ENCODE measurements at regions not wholly inside any gene's neighbourhood (a gene's known extent, or its start where the extent isn't known, plus 50 kb on each side); places are given as distances from the start of the nearest gene placed in this dataset.

DNA sequence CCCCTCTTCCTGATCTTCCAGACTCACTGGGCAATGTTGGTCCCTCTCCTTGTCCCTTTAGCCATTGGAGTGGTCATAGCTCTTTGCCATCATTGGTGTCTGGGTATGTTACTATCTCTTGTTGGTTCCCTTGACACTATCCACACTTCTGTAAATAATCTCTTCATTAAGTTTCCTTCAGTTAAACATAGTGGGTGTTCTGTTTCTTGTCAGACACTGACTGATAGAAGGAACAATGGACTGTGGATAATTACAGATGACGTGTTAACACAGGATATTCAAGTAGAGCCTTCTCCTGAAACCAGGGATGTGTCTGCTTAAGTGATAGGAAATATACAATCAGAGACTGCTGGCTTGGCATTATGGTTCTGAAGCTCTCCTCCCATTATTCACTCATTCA lies 458.3 kb upstream of the USP24 start:
- H3K9me3 Mint-ChIP-seq: no peaks in the 10 kb centered on the region
- H3K4me1 Mint-ChIP-seq (ENCODE audit: low read depth): no peaks in the 10 kb centered on the region
- POLR2A ChIA-PET: no interaction called here
- no peak for DNase-seq
- no peaks in the 10 kb centered on the region for H3K27me3 Mint-ChIP-seq
- intact Hi-C loops (cut with micrococcal nuclease): no loop called here
- H3K27ac Mint-ChIP-seq: no peak overlapping the region
- H3K36me3 Mint-ChIP-seq: no peaks in the 10 kb centered on the region
- CTCF ChIA-PET: interaction anchor here (1.8 kb wide), 1 partner anchor 297 kb away, joined by 7 read pairs; no protein-coding TSS in a partner anchor
- no peak overlapping the region for H3K4me3 Mint-ChIP-seq

DNA sequence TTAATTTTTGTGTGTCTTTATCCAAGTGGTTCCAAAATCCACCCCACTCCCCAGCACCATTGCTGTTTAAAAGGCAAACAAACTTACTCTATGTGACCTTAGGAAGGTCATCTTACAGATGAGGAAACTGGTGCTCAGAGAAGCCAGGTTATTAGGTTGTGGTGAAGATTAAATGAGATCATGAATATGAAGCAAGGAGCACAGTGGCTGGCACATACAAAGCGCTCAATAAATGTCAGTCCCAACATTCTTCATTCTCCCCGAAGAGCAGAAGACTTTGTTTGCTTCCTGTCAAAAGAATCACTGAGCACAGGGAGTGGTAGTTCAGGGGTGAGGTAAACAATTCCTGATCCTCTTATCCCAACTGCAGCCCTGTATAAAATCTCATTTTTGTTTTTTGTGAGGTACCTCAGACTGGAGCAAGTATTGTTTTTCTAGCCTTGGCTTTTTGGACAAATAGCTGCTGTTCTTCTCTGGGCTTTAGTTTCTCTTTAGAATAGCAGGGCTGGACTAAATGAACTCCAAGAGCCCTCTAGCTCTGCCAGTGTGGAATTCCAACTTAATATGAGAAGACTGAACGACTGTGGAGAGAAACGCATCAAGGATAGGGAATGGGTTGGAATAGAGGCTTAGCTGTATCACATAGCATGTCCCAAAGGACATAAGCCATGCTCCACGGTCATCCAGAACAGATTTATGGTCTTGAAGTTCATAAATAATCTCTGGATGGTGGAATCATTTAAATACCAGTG lies 455.3 kb upstream of the USP24 start:
- no peak for DNase-seq
- Mint-ChIP-seq H3K9me3 (peaks cover 2% of the 10 kb centered on the region), H3K27ac (no peak overlapping the region), H3K36me3 (no peaks in the 10 kb centered on the region), H3K4me1 (ENCODE audit: low read depth) (no peaks in the 10 kb centered on the region), H3K4me3 (no peak overlapping the region), H3K27me3 (no peaks in the 10 kb centered on the region)
- POLR2A ChIA-PET: no interaction called here
- intact Hi-C loops (cut with micrococcal nuclease): no loop called here
- CTCF ChIA-PET: no interaction called here

DNA sequence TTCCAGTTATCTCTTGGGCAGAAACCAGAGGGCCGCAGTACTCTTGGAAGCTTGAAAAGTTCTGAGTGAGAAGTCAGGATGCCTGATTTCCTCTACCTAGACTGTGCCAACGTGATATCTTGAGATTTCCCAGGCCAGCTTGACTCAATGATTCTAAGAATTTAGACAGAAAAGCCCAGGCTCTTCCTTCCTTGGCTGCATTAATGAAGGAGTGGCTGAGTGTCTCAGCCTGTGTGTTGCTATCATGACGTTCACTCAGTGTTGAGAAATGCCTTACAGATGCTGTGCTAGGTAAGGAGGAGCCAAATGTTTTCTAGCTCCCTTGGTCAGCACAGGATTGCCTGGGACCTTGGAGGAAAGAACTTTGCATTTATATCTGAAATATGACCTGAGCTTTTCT lies 454.1 kb upstream of the USP24 start:
- intact Hi-C loops (cut with micrococcal nuclease): no loop called here
- Mint-ChIP-seq H3K4me1 (ENCODE audit: low read depth) (no peaks in the 10 kb centered on the region), H3K27ac (no peak overlapping the region), H3K27me3 (no peaks in the 10 kb centered on the region), H3K4me3 (no peak overlapping the region), H3K36me3 (no peaks in the 10 kb centered on the region), H3K9me3 (peaks cover 2% of the 10 kb centered on the region)
- POLR2A ChIA-PET: no interaction called here
- CTCF ChIA-PET: no interaction called here
- no peak for DNase-seq

DNA sequence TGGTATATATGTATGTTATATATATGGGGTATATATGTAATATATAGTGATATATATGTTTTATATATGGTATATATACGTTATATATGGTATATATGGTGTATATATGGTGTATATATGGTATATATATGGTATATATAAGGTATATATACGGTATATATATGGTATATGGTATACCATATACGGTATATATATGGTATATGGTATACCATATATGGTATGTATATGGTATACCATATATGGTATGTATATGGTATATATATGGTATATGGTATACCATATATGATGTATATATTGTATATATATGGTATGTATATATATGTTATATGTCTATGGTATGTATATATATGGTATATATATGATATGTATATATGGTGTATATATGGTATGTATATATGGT lies 447.7 kb upstream of the USP24 start:
- H3K4me3 Mint-ChIP-seq: no peak overlapping the region
- H3K27ac Mint-ChIP-seq: no peak overlapping the region
- ChIA-PET CTCF (no interaction called here), POLR2A (no interaction called here)
- H3K27me3 Mint-ChIP-seq: no peaks in the 10 kb centered on the region
- H3K36me3 Mint-ChIP-seq: no peaks in the 10 kb centered on the region
- H3K9me3 Mint-ChIP-seq: peaks cover 2% of the 10 kb centered on the region
- intact Hi-C loops (cut with micrococcal nuclease): no loop called here
- DNase-seq: no peak
- no peaks in the 10 kb centered on the region for H3K4me1 Mint-ChIP-seq (ENCODE audit: low read depth)

DNA sequence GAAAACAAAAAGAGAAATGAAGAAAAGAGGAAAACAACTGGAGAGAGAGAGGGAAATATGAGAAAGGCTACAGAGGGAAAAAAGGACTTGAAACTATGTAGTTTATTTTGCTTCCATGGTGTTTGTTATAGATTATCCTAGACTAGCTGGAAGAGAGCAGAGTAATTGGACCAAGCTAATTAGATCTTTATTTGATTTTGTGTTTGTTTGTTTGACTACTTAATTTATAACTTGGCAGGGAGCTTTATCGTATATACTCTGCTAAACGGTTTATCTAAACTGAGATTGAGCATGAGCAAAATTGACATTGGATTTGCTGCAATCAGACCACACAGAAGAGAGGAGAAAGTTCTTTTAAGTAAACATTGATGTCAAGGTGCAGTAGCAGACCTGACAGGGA lies 443.8 kb upstream of the USP24 start:
- Mint-ChIP-seq H3K4me1 (ENCODE audit: low read depth) (no peaks in the 10 kb centered on the region), H3K36me3 (no peaks in the 10 kb centered on the region), H3K4me3 (no peak overlapping the region), H3K27me3 (peaks cover 2% of the 10 kb centered on the region), H3K27ac (no peak overlapping the region), H3K9me3 (no peaks in the 10 kb centered on the region)
- DNase-seq: no peak
- ChIA-PET POLR2A (no interaction called here), CTCF (no interaction called here)
- intact Hi-C loops (cut with micrococcal nuclease): no loop called here

DNA sequence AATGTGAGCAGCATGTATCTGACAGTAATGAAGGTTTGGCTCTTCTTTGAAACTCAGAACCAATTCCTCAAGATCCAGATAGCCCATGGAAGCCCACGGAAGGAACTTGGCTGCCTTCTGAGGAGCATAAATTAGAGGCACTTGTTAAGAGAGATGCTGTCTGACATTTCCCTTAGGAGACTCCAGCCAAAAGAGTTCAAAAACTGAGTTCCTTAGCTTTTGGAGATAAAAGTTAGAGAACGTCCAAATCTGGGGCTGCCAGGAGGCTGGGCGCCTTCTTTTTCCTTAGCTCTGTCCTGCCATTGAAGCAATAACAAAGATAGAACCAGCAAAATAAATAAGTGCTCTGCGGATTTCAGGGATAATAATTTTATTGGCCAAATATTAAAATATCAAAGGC lies 439.6 kb upstream of the USP24 start:
- no peak for DNase-seq
- Mint-ChIP-seq H3K4me1 (ENCODE audit: low read depth) (no peaks in the 10 kb centered on the region), H3K27ac (no peak overlapping the region), H3K36me3 (no peaks in the 10 kb centered on the region), H3K9me3 (no peaks in the 10 kb centered on the region), H3K4me3 (no peak overlapping the region), H3K27me3 (peaks cover 2% of the 10 kb centered on the region)
- intact Hi-C loops (cut with micrococcal nuclease): no loop called here
- CTCF ChIA-PET: interaction anchor here (0.6 kb wide), 1 partner anchor 1163 kb away, joined by 3 read pairs; no protein-coding TSS in a partner anchor
- POLR2A ChIA-PET: no interaction called here

DNA sequence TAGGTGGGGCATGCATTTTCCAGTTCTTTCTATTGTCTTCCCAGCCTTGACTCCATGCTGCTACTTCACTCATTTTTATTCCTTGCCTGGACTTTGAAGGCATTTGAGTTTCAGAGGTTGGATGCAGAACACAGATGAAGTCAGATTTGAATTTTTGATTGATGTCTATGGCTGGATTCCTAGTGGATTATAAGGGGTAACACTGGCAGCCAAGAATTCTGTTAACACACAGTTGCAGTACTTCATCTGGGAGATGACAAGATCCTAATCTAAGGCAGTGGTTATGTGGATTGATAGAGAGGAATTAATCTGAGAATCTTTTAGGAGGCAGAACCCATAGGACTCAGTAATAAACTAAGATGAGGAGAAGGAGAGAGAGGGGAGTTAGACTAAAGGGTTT lies 439.0 kb upstream of the USP24 start:
- H3K36me3 Mint-ChIP-seq: no peaks in the 10 kb centered on the region
- intact Hi-C loops (cut with micrococcal nuclease): no loop called here
- no peaks in the 10 kb centered on the region for H3K4me1 Mint-ChIP-seq (ENCODE audit: low read depth)
- ChIA-PET POLR2A (no interaction called here), CTCF (interaction anchor here (0.6 kb wide), 1 partner anchor 1163 kb away, joined by 3 read pairs; no protein-coding TSS in a partner anchor)
- H3K27me3 Mint-ChIP-seq: peaks cover 2% of the 10 kb centered on the region
- no peak overlapping the region for H3K4me3 Mint-ChIP-seq
- no peak overlapping the region for H3K27ac Mint-ChIP-seq
- no peaks in the 10 kb centered on the region for H3K9me3 Mint-ChIP-seq
- no peak for DNase-seq

DNA sequence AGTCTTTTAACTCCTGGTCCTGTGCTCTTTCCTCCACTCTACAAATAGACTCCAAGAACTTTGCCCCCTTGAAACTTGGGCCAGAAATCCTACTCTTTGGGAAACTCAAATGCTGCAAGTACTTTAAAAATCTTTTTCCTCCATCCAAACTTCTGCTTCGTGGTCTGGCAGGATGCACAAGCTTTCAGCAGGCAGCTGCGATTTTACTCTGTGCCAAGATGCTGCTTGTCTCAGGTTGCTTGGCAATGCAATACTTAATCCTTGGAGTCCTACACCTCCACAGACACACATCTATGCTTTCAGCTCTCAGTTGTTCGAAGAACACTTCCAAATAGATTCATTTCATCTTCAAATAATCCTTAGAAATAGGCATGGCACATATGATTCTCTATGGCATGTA lies 435.3 kb upstream of the USP24 start:
- POLR2A ChIA-PET: no interaction called here

DNA sequence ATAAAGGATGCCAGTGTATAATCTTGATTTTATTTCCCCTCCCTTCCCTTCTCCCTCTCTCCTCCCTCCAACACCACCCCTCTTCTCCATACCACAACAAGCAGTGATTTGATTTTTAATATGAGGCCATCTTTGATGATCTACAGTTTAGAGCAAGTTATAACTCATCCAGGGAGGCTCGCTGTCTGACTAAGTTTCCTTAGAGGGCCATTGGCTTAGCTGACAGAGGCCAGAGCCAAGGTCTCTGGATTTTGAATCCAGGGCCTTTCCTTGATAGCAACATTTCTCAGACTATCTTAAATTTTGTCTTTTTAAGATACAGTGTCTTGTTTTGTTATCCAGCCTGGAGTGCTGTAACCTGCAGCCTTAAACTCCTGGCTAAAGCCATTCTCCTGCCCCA lies 431.0 kb upstream of the USP24 start:
- Mint-ChIP-seq H3K4me3 (no peak overlapping the region), H3K4me1 (ENCODE audit: low read depth) (no peaks in the 10 kb centered on the region), H3K9me3 (no peaks in the 10 kb centered on the region), H3K27ac (no peak overlapping the region), H3K36me3 (no peaks in the 10 kb centered on the region), H3K27me3 (no peaks in the 10 kb centered on the region)
- ChIA-PET CTCF (no interaction called here), POLR2A (no interaction called here)
- intact Hi-C loops (cut with micrococcal nuclease): no loop called here
- DNase-seq: no peak

More for the DNA sequence above, 435.3 kb upstream of the USP24 start:
- no peaks in the 10 kb centered on the region for H3K4me1 Mint-ChIP-seq (ENCODE audit: low read depth)
- CTCF ChIA-PET: no interaction called here
- H3K27me3 Mint-ChIP-seq: no peaks in the 10 kb centered on the region
- H3K9me3 Mint-ChIP-seq: no peaks in the 10 kb centered on the region
- no peak for DNase-seq
- no peak overlapping the region for H3K4me3 Mint-ChIP-seq
- intact Hi-C loops (cut with micrococcal nuclease): no loop called here
- H3K27ac Mint-ChIP-seq: no peak overlapping the region
- H3K36me3 Mint-ChIP-seq: no peaks in the 10 kb centered on the region

DNA sequence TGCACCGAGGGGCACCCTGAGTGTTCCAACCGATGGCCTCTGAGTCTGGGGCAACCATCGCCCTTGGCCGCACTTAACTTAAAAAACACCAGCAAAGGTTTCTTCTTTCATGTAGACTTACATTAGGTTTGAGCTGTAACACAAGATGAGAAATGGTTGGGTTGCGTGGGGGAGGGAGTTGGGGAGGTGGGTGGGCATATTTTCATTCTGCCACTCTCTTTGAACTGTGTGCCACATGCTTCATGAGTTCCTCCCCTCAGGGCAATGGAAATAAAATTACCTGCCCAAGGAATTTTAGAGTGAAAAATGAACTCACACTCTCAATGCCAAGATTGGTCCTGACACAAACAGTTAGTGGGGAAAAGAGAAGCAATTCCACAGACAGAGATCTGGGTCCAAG lies 430.1 kb upstream of the USP24 start:
- Mint-ChIP-seq H3K27me3 (no peaks in the 10 kb centered on the region), H3K27ac (no peak overlapping the region), H3K9me3 (no peaks in the 10 kb centered on the region), H3K4me3 (no peak overlapping the region), H3K4me1 (ENCODE audit: low read depth) (no peaks in the 10 kb centered on the region), H3K36me3 (no peaks in the 10 kb centered on the region)
- intact Hi-C loops (cut with micrococcal nuclease): no loop called here
- ChIA-PET POLR2A (no interaction called here), CTCF (no interaction called here)
- no peak for DNase-seq

DNA sequence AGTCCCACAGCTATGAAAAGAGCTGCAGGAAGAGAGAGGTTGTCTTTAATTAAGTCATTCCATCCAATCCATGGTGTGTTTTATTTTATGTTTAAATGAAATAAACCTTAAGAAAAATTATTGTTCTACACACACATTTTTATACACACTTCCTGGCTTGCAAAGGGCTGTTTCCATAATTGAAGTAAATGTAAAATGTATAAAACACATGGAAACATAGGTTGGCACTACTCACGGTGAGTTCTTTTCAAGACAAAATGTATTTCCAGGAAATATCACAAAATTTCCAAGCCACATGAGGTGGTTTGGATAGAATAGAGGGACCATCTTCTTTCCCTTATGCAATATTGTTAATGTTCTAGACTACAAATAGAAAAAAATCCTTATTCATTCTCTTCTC lies 426.8 kb upstream of the USP24 start:
- H3K9me3 Mint-ChIP-seq: no peaks in the 10 kb centered on the region
- H3K4me1 Mint-ChIP-seq (ENCODE audit: low read depth): no peaks in the 10 kb centered on the region
- DNase-seq: no peak
- intact Hi-C loops (cut with micrococcal nuclease): no loop called here
- ChIA-PET CTCF (no interaction called here), POLR2A (no interaction called here)
- peaks cover 6% of the 10 kb centered on the region for H3K27me3 Mint-ChIP-seq
- H3K4me3 Mint-ChIP-seq: no peak overlapping the region
- no peaks in the 10 kb centered on the region for H3K36me3 Mint-ChIP-seq
- H3K27ac Mint-ChIP-seq: no peak overlapping the region

DNA sequence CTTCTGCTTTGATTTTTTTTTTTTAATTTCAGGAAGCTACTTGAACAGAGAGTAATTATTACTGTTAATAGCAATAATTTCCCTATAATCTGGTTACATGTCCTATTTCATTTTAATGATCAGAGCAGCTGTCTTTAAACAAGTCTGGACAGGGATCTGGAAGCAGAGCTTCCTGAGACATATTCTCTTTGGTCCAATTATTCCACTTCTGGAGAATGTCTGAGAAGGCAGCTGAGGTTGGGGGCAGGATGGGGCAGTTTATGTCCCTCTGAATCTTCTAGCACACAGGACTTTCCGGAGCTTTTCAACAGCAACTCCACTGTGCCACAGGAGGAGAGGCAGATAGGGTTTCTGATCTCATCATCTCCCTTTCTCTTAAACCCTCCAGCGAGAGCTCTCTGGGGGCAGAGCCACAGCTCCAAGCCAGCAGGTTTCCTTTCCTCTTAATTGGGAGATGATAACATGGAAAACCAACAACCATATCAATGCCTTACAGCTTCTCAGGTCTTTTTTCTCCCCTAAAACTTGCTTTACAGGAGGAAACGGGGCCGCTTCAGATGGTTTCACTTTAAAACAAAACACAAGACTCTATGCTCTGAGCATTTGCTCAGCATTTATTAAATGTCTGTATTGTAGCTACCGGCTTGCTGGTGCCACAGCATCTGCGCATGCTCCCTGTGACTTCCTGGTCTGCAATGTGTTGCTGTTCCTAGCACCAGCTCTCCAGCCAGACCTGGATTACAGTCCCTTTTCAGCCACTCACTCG lies 425.7 kb upstream of the USP24 start:
- ChIA-PET CTCF (no interaction called here), POLR2A (no interaction called here)
- no peaks in the 10 kb centered on the region for H3K9me3 Mint-ChIP-seq
- H3K27ac Mint-ChIP-seq: no peak overlapping the region
- peaks cover 6% of the 10 kb centered on the region for H3K27me3 Mint-ChIP-seq
- no peaks in the 10 kb centered on the region for H3K4me1 Mint-ChIP-seq (ENCODE audit: low read depth)
- no peak overlapping the region for H3K4me3 Mint-ChIP-seq
- no peaks in the 10 kb centered on the region for H3K36me3 Mint-ChIP-seq
- peak; percentile 30 for DNase-seq
- intact Hi-C loops (cut with micrococcal nuclease): no loop called here

DNA sequence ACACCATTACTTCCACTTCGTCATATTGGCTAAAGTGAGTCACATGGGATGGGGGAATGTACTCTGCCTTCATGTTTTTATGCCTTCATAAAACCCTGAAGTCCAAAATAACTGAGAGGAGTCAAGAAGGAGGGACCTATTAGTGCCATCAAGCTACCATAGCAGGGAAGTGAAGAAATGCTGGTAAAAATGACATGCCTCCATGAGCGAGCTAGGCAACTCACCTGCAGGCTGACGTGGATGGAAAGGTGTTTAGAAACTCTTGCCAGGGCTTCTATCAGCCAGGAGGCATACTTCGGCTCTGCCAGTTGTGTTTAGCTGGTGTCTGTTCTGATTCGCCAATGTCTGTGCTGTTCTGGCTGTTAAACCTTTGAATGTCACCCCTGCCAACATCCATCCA lies 424.4 kb upstream of the USP24 start:
- intact Hi-C loops (cut with micrococcal nuclease): no loop called here
- Mint-ChIP-seq H3K27me3 (peaks cover 6% of the 10 kb centered on the region), H3K4me1 (ENCODE audit: low read depth) (no peaks in the 10 kb centered on the region), H3K27ac (no peak overlapping the region), H3K36me3 (no peaks in the 10 kb centered on the region), H3K9me3 (no peaks in the 10 kb centered on the region), H3K4me3 (no peak overlapping the region)
- ChIA-PET CTCF (no interaction called here), POLR2A (no interaction called here)
- DNase-seq: no peak

Measured in activated CD4-positive, alpha-beta memory T cell treated with anti-CD3 and anti-CD28 coated beads for 36 hours (primary cell).